CD14-positive monocyte (primary cell): ENCODE measurements at regions not wholly inside any gene's neighbourhood (a gene's known extent, or its start where the extent isn't known, plus 50 kb on each side); places are given as distances from the start of the nearest gene placed in this dataset.

Source experiments
- DNase-seq, 3 donors: peaks; one replicate each; pipeline ENCODE4 v3.0.0-alpha.2; 2011 to 2022
- H2AFZ ChIP-seq: 2 replicates; pipeline ENCODE4 v1.6.0; 2012; ENCODE audit warnings: mild to moderate bottlenecking, low read depth, low read length, inconsistent platforms; ENCODE audit not compliant: insufficient read depth, poor library complexity, severe bottlenecking
- H3K27ac ChIP-seq, 2 donors: 1 replicate in 1 of 2; 2 replicates in 1 of 2; pipeline ENCODE4 v1.5.1; 2012 to 2013; ENCODE audit warnings: low read length in 2 of 2, control low read depth in 1 of 2, inconsistent platforms in 1 of 2, low read depth in 1 of 2, mild to moderate bottlenecking in 1 of 2
- H3K27me3 ChIP-seq, 2 donors: one replicate each; pipeline versions ENCODE4 v1.6.0 to v1.6.1; 2011 to 2013; ENCODE audit warnings: low read length in 2 of 2; ENCODE audit not compliant: control insufficient read depth in 2 of 2, insufficient read depth in 2 of 2
- H3K36me3 ChIP-seq, 2 donors: replicated peaks in 1 of 2; 1 replicate in 1 of 2; 2 replicates in 1 of 2; pipeline versions ENCODE4 v1.5.1 to v1.6.1; 2012 to 2013; ENCODE audit warnings: low read length in 2 of 2, control low read depth in 1 of 2, inconsistent platforms in 1 of 2, mild to moderate bottlenecking in 1 of 2; ENCODE audit not compliant: insufficient read depth in 2 of 2, control insufficient read depth in 1 of 2
- H3K4me1 ChIP-seq, 2 donors: 1 replicate in 1 of 2; 2 replicates in 1 of 2; pipeline versions ENCODE4 v1.5.1 to v1.6.1; 2012 to 2013; ENCODE audit warnings: low read length in 2 of 2, control low read depth in 1 of 2, inconsistent platforms in 1 of 2, mild to moderate bottlenecking in 1 of 2, moderate library complexity in 1 of 2; ENCODE audit not compliant: insufficient read depth in 2 of 2, control insufficient read depth in 1 of 2
- H3K4me2 ChIP-seq: replicated peaks from 2 replicates; pipeline ENCODE3; 2012; ENCODE audit warnings: low read length, moderate library complexity, mild to moderate bottlenecking; ENCODE audit not compliant: poor library complexity, severe bottlenecking; ENCODE audit errors: extremely low read depth
- H3K4me3 ChIP-seq, 3 experiments: fragments of 200-600 bp in 1 of 3; sonication (generic) in 1 of 3; replicated peaks in 1 of 3; 1 replicate in 2 of 3; 2 replicates in 1 of 3; pipeline ENCODE4 v1.5.1; 2011 to 2013; ENCODE audit warnings: low read length in 3 of 3, mild to moderate bottlenecking in 3 of 3, control low read depth in 2 of 3, low read depth in 2 of 3, inconsistent platforms in 1 of 3, moderate library complexity in 1 of 3
- H3K79me2 ChIP-seq: 2 replicates; pipeline ENCODE4 v1.6.0; 2012; ENCODE audit warnings: mild to moderate bottlenecking, control low read depth, inconsistent platforms, low read length, moderate library complexity; ENCODE audit not compliant: insufficient read depth
- H3K9ac ChIP-seq: 2 replicates; pipeline ENCODE4 v1.6.0; 2017; ENCODE audit warnings: low read length, mild to moderate bottlenecking; ENCODE audit not compliant: insufficient read depth, poor library complexity, severe bottlenecking
- H3K9me3 ChIP-seq, 2 donors: replicated peaks in 1 of 2; 1 replicate in 1 of 2; 2 replicates in 1 of 2; pipeline versions ENCODE4 v1.5.1 to v1.6.1; 2012 to 2013; ENCODE audit warnings: low read length in 2 of 2, control low read depth in 1 of 2; ENCODE audit not compliant: control insufficient read depth in 1 of 2, insufficient read depth in 1 of 2
- H4K20me1 ChIP-seq: 2 replicates; pipeline ENCODE4 v1.6.0; 2012; ENCODE audit warnings: mild to moderate bottlenecking, low read length, control low read depth, moderate library complexity; ENCODE audit not compliant: insufficient read depth
- H3K27ac Mint-ChIP-seq, 7 donors: one replicate each; pipeline ENCODE4 v1.8.0; 2020; ENCODE audit warnings: mild to moderate bottlenecking in 7 of 7, mixed read lengths in 7 of 7, moderate library complexity in 6 of 7, inconsistent platforms in 2 of 7
- H3K27me3 Mint-ChIP-seq, 3 donors: one replicate each; pipeline ENCODE4 v1.8.0; 2021 to 2022; ENCODE audit warnings: low read depth in 3 of 3, mild to moderate bottlenecking in 3 of 3, mixed read lengths in 3 of 3, moderate library complexity in 3 of 3, inconsistent platforms in 1 of 3
- H3K36me3 Mint-ChIP-seq, 2 donors: one replicate each; pipeline ENCODE4 v1.8.0; 2020; ENCODE audit warnings: mixed read lengths in 2 of 2, inconsistent platforms in 1 of 2, mild to moderate bottlenecking in 1 of 2
- H3K4me1 Mint-ChIP-seq: one replicate; pipeline ENCODE4 v1.8.0; 2020; ENCODE audit warnings: mild to moderate bottlenecking, mixed read lengths
- H3K4me3 Mint-ChIP-seq, 2 donors: one replicate each; pipeline ENCODE4 v1.8.0; 2020; ENCODE audit warnings: mild to moderate bottlenecking in 2 of 2, mixed read lengths in 2 of 2, moderate library complexity in 1 of 2
- H3K9me3 Mint-ChIP-seq, 7 donors: one replicate each; pipeline ENCODE4 v1.8.0; 2020 to 2022; ENCODE audit warnings: mixed read lengths in 7 of 7, mild to moderate bottlenecking in 6 of 7, moderate library complexity in 6 of 7, inconsistent platforms in 2 of 7
- CTCF ChIP-seq: fragments of 200-600 bp; IDR thresholded peaks from one replicate; pipeline ENCODE4 v1.8.0; 2022; ENCODE audit warnings: antibody characterized with exemption, mild to moderate bottlenecking
- WGBS: methylation state at CpG from one replicate; pipeline ENCODE4 v1.1.5; 2013; ENCODE audit warnings: missing lambda C conversion rate; ENCODE audit not compliant: insufficient coverage; 5-methylcytosine and 5-hydroxymethylcytosine counted together
- intact Hi-C, 2 donors: fragments of 100-400 bp; cut with micrococcal nuclease; formaldehyde crosslinking; loops; one replicate each; pipeline versions ENCODE4 v1.15.0 to v1.15.1; 2023

GRCh38 chr2:120910956-120911951, 175.6 kb downstream of the GLI2 start:
- no peak overlapping the region for H2AFZ ChIP-seq
- H3K9me3 ChIP-seq = no peaks in the 10 kb centered on the region
- no peak overlapping the region for H3K4me3 ChIP-seq
- peak overlapping the region in 1 of 7 donors; percentile 17 for H3K27ac Mint-ChIP-seq
- no peak overlapping the region for H3K4me3 Mint-ChIP-seq
- H4K20me1 ChIP-seq = no peaks in the 10 kb centered on the region
- H3K9ac ChIP-seq = no peak overlapping the region
- H3K4me2 ChIP-seq = no peak overlapping the region
- no peaks in the 10 kb centered on the region for H3K9me3 Mint-ChIP-seq
- intact Hi-C loops = no loop called here
- DNase-seq = no peak
- no peaks in the 10 kb centered on the region for H3K79me2 ChIP-seq
- 73% methylated on average over 8 of the region's 16 CpGs for WGBS
- H3K4me1 Mint-ChIP-seq = no peaks in the 10 kb centered on the region
- H3K27me3 Mint-ChIP-seq = peaks cover 3 to 7% (median 3%) of the 10 kb centered on the region in 3 donors
- no peaks in the 10 kb centered on the region for H3K27me3 ChIP-seq
- no peak for TF ChIP-seq CTCF
- H3K4me1 ChIP-seq = no peaks in the 10 kb centered on the region
- no peaks in the 10 kb centered on the region for H3K36me3 ChIP-seq
- H3K36me3 Mint-ChIP-seq = no peaks in the 10 kb centered on the region
- no peak overlapping the region for H3K27ac ChIP-seq

GRCh38 chr2:120912101-120912985, 176.7 kb downstream of the GLI2 start:
- H3K4me3 Mint-ChIP-seq = peak overlapping the region in 1 of 2 donors; percentile 27
- no peaks in the 10 kb centered on the region for H3K36me3 Mint-ChIP-seq
- no peaks in the 10 kb centered on the region for H4K20me1 ChIP-seq
- DNase-seq = no peak
- H3K9me3 ChIP-seq = no peaks in the 10 kb centered on the region
- no peaks in the 10 kb centered on the region for H3K27me3 ChIP-seq
- intact Hi-C loops = no loop called here
- no peak overlapping the region for H2AFZ ChIP-seq
- no peak for TF ChIP-seq CTCF
- H3K79me2 ChIP-seq = no peaks in the 10 kb centered on the region
- H3K27me3 Mint-ChIP-seq = peaks cover 3 to 7% (median 3%) of the 10 kb centered on the region in 3 donors
- no peak overlapping the region for H3K27ac Mint-ChIP-seq
- H3K27ac ChIP-seq = no peak overlapping the region
- H3K4me3 ChIP-seq = no peak overlapping the region
- H3K9ac ChIP-seq = no peak overlapping the region
- no peaks in the 10 kb centered on the region for H3K4me1 ChIP-seq
- H3K4me2 ChIP-seq = no peak overlapping the region
- 95% methylated on average over 18 of the region's 29 CpGs for WGBS
- no peaks in the 10 kb centered on the region for H3K9me3 Mint-ChIP-seq
- H3K4me1 Mint-ChIP-seq = no peaks in the 10 kb centered on the region
- no peaks in the 10 kb centered on the region for H3K36me3 ChIP-seq
